Mesenteric fat pad (tissue), 1 donor: ENCODE measurements at regions not wholly inside any gene's neighbourhood (a gene's known extent, or its start where the extent isn't known, plus 50 kb on each side); places are given as distances from the start of the nearest gene placed in this dataset.
"Not testable (repeated sequence)": the region's sequence is repeated elsewhere in the genome, so short reads cannot be mapped to it uniquely, and the experiment has no call there.

Experiments used
- DNase-seq: peaks from one replicate; pipeline ENCODE4 v3.0.0-alpha.2; 2020; ENCODE audit warnings: low spot score
- donor health status: DM: yes; HTN: yes; CAD: no.

DNA sequence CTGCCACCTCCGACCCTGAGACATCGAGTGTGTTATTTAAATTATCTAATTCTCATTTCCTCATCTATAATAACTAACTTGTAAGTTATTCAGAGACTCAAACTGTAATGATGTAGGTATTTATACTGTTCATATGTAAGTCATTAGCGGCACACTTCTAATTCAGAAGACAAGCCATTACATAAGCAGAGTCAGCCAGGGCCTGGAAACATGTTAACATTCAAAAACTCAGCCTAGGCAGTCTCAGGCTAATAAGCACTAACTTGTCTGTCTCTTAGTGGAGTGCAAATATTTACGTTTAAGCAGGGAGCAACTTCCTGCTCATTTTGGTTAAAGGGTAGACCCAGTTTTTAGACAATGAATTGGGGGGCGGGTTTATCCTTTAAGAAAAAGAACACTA is 598.4 kb downstream of the ACTL7B start:
- DNase-seq: no peak

DNA sequence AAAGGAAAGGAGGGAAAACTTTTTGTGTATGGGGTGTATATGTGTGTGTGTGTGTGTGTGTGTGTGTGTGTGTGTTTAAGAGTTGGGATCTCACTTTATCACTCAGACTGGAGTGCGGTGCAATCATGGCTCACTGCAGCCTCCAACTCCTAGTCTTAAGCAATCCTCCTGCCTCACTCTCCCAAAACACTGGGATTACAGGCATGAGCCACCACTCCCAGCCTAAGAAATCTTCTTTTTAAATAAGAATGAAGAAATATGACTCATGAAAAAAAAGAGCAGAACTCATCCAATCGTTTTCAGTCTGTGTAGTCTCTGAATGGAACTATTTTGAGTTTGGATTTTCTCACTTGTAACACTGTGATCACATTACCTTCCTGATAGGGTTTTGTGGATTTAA is 601.5 kb downstream of the ACTL7B start:
- no peak for DNase-seq

DNA sequence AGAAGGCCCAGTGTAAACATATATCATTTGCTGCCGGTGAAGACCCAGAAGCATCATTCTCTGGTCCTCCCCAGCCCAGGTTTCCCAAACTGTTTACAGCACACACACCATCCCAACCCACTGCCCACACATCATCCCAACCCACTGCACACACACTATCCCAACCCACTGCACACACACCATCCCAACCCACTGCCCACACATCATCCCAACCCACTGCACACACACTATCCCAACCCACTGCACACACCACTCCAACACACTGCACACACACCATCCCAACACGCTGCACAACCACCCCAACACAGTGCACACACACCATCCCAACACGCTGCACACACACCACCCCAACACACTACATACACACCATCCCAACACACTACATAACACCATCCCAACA is 608.4 kb downstream of the ACTL7B start:
- DNase-seq: not testable (repeated sequence)

DNA sequence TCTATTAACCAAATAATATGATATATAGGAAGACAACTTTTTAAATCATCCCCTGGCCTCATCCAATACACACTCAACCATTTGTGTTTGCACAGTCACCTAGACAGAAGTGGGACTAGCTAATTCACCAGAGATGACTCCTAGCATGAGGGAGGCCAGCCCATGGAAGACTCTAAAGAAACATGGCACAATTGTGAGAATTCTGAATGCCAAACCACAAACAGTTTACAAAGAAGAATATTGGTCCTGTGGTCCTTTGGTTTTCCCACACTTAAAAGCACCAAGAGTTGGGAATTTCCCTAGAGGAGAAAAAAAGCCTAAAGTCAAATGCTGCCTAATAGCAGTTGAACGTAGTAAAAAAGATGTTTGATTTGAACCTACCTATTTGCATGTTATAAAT is 609.9 kb downstream of the ACTL7B start:
- no peak for DNase-seq

DNA sequence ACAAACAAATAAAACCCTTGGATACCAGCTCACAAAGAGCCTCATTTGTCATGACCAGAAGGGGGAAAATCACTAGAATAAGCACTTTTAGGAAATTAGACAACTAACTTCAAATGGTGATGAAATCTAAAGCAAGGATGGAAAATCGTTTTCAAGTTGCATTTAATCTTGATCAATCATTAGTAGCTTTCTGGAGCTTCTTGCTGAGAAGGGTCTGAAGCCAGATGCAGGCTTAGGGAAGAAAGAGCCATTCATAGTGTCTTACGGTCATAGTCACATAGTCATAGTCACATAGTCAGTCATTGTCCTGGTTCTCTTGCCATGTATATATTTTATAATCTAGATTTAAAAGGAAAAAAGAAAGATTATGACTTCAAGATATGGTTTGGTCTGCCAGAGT is 610.5 kb downstream of the ACTL7B start:
- no peak for DNase-seq

DNA sequence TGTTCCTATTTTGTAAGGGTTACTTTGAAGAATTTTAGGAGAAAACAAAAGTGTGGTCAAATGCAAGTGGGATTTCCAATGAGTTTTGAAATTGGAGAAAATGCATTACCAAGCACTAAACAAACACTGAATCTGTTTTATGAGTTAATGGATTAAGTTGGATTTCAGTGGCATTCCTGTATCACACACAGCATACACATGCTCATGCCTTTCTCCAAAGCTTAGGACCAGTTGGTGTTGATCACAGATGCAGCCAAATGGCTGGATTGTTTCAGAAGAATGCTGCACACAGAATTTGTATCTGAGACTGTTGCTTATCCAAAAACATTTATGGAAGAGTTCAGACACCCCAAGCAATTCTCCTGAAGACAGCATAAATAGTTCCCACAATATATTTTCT is 611.1 kb downstream of the ACTL7B start:
- no peak for DNase-seq

DNA sequence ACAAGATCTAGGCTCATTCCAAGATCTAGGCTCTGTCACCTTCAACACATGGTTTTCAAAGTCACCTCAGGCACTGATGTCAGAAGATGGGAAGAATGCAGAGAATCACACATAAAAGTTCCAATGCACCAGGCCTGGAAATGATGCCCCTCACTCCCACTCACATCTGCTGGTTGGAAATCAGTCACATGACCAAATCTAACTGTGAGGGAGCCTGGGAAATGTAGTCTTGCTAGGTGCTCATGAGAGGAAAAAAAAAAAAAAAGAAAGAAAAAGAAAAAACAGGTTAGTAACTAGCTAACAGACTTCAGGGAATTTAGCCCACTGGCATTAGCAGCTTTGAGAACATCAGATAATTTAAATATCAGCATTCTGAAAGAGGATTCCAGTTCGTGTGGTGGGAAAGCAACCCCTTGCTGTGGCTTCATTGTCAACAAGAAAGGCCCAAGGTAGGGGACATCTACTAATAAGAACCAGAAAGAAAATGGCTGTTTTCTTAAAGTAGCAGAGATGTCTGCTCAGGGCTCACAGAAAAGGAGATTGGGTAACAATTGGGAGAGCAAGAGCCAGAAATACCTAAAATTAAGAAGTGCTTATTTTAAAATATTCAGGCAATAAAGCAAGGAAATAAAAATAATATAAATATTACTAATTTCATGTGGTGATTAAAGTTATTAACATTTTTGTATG is 614.3 kb downstream of the ACTL7B start:
- no peak for DNase-seq

DNA sequence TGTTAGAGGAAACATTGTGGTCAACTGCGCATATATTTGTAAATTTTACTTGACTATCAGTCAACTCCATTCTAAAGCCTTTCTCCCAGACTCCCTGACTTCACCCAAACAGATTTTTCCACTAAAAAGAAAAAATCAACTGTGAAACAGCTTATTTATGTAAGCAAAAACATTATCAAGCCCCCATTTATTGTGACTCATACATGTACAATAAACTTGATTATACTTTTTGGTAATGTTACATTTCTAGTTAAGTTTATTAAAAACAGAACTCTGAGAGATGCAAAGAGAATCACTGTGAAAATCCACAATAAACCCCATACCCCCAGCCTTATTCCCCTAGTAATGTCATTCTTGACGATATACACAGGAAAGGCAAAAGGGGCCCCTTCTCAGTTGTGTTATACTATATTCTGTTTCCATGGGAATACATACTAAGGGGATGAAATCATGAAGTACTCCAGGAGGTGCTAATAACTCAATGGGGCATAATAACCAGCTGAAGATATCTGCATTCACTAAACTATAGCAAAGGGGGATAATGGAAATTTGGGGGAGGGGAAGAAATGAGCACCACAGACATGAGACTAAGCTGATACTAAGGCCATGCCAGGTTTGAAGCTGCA is 616.0 kb downstream of the ACTL7B start:
- no peak for DNase-seq

DNA sequence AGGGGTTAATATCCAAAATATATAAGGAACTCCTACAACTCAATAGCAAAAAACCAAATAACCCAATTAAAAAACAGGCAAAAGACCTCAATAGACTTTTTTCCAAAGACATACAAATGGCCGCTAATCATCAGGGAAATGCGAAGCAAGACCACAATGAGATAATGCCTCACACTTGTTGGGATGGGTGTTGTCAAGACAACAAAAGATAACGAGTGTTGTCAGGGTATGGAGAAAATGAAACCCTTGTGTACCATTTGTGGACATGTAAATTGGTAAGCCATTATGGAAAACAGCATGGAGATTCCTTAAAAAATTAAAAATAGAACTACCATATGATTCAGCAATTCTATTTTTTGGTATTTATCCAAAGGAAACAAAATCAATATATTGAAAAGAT is 620.2 kb downstream of the ACTL7B start:
- DNase-seq: no peak

DNA sequence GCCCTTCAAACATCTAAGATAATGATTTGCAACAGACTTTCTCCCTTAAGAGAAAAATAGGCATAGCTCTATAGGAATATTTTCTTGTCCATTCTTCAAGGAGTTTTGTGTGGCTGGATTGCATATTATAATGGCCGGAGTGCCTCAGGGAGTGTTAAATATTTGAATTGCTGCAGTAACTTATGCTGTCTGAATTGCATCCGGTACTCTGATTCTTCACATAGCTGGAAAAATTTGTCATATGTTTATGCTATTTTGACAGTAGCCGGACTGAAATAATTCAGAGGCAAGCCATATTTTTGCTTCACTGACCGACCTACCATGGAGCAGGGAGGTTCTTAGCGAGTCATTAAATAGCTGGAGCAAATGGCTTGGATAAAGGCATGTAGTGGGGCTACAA is 621.0 kb downstream of the ACTL7B start:
- no peak for DNase-seq

DNA sequence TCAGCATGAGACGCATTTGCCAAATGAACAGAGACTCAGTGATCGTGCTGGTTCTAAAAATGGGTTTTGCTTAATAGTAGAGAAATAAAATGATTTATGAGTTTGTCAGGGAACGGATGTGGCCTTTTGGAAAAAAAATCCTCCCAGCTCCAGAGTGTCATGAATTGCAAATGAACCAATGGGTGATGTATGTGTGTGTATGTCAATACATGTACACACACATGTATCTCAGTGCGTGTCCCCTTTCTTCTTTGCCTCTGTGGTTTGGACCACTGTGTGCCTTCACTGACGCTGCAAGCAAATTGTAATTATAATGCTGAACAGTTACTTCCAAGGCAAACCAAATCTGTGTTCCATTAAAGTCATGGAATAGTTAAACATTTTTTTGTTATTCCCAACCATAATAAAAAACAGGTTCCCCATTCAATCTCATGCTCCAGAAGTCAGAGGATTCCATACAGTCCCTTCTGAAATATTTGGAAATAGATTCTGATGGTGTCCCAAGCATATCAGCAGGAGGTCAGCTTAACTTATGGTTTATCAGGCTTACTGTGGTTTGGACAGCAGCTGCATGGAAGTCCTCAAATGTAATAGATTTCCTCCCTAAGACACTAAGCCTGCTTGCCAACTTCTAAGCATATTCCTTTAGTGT is 630.5 kb downstream of the ACTL7B start:
- DNase-seq: no peak

DNA sequence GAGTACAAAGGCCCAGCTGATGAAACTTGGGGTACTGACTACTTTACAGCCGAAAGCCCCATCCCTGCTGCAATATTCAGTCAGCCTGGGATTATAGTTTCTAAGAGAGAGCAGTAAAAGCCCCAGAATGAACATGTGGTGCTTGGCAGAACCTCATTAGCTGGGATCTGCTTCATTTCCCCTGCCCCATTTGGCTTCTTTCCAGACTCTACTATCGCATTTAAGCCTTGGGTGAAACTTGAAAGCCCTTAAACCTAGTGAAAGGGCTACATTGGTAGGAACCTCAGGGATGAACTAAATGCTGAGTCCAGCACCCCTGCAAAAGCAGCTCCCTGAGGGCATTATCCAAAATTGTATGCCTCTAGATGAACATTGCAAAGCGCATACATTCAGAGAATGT is 631.1 kb downstream of the ACTL7B start:
- no peak for DNase-seq

DNA sequence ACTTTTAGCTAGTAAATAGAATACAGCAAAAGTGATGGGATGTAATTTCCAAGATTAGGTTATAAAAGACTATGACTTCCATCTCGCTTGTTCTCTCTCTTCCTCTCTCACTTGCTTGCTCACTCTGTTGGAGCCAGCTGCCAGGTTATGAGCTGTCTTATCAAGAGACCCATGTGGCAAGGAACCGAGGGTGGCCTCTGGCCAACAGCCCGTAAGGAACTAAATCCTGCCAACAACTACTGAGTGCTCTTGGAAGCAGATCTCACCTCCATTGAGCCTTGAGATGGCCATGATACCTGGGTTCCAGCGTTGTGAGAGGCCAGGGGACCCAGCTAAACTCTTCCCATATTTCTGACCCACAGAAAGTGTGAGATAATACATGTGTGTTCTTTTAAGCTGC is 636.1 kb downstream of the ACTL7B start:
- DNase-seq: no peak

DNA sequence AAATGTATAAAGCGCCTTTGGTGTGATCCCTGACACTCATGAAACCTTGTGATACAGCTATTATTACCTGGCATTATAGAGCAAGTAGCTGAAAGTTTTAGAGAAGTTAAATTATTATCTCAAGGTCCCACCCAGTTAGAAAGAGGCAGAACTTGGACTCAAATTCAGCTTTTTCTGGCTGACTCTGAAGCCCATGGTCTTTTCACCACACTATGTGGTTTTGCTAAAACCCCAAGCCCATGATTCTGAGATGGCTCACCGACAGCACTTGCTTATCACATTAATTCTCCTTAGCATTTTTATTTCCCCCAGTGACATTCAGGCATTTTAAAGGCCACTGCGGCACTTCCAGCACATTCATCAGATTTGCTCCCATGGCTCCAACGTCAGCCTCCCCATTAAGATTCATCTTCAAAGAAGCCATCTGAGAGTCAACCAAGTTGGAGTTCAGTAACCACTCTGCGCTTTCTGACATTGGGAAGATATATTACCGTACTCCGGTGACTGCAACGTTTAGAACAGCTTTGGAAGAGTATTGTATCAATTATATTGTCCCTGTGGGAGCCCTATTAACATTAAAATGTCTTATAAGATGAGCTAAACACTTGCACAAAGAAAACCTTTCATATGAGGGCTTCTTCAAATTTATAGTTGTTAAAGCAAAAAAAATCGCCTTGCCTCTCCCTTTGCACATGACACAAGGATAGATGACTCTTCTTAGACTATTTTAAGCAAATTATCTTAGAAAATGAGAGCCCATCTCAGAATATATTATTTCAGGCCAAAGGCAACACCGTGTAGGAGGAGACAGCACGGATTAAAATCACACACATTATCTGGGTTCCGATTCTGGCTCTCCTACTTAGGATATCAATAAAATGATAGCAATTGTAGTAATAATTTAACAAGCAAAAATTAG is 638.1 kb downstream of the ACTL7B start:
- DNase-seq: no peak

DNA sequence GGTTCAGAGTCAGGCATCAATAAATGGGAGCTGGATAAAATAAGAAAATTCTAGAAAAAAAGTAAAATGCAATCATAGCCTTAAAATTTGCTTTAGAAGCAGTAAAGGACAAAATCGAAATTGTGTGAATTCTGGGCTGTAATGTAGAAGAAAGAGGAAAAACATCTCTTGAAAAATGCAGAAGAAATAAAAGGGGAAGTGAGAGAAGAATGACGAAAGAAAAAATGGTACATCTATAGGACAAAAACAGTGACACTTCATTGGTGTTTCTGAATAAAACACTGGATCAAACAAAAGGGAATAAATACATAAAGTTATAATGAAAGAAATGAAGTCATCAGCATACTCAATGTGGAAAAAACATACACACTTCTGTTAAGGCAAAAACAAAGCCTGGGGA is 642.3 kb downstream of the ACTL7B start:
- DNase-seq: no peak

DNA sequence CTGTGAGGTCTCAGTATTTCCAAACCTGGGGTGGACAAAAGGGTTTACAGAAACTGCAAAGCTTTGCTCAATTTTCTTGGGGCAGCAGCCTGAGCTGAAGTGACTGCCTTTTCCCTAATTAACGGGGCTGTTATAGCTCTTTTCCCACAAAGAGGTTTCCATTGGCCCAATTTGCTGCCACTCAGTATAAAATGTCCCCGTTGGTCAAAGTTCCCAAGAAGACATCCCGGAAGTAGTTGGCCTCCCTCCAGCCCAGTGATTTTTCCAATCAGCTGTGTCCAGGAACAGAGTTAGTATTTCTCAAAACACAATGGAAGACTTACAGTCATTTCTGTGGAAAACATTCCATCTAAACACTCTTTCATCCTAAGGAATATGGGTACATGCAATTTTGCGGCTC is 643.6 kb downstream of the ACTL7B start:
- DNase-seq: no peak

DNA sequence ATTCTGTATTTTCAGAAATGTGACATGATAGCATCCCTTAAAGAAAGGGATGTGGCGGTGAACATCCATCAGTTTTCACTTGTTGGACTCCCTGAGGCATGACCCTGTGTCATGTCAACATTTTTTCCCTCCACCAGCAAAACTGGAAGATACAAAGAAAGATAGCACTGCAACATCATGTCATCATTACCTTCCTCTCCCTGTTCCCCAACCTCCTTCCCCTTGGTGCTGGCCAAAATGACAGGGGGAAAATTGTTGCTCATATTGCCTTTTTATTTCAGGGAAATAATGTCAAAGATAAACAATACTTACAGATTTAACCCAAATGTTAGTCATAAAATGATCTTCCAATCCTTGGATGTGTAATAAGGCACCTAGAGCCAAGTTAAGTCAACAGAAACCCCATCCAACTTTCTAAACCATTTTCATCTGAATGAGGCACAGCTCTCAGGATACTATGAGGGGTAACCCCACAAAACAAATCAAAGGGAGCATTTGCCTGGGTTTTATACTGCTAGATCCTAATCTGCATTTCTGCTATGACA is 644.3 kb downstream of the ACTL7B start:
- DNase-seq: no peak

DNA sequence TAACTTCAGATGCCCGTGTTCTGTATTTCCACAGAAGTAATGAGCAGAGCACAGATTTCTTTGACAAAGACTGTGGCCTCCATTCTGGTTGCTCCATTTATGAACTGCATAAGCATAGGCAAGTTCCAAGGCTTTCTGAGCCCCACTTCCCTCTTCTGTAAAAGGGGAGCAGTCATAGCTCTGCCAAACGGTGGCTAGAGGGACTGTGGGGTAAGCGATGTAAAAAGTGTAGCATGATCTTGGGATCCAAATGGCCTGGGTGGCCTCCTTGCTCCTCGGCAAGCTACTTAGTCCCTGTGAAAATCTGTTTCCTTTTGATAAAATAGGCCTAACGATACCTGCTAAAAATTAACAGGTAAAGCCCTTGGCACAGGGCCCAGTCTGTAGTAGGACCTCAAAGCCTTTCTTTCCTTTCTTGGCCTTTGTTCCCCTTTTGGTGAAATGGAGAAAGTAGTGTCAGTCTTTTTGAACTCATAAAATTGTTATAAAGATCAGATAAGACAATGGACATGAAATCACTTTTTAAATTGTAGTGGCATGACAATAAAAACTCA is 646.6 kb downstream of the ACTL7B start:
- no peak for DNase-seq

DNA sequence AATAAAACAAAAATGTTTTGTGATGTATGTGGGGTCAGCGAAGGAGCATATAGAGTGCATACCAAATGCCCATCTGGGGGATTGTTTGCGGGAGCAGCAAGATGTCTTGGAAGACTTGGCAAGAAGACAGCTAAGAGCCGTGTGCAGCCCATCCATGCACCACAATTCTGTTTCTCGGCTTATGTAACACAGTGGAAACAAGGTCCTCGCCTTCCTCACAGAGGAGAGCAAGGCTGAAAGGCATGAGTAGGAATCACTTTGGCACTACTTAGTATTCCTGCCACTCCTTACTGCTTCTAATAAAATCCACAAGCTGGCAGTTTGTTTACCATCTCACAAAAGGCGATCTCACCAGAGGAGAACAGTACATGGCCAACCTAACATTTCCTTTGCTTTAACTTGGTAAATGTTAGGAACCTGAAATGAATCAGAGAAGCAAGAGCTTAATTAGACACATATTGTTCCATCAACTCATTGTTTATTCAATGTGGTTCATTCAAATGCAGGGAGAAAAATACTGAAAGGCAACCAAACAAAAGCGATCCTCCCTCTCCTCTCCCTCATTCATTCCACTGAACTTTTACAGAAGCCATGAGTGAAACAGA is 648.1 kb downstream of the ACTL7B start:
- no peak for DNase-seq

DNA sequence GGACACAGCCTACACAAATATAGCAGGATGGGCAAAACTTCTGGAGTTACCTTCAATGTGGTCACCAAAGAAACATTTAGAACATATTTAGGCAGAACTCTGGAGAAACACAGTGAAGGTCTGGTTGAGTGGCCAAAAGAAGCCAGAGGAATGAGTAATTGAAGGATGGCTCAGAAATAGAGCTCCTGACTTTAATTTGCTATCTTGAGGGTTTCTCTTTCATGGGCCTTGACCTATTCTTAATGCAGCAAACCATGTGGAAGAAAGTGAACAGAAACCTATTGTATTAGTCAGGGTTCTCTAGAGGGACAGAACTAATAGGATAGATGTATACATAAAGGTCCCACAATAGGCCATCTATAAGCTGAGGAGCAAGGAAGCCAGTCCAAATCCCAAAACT is 650.5 kb downstream of the ACTL7B start:
- DNase-seq: no peak

DNA sequence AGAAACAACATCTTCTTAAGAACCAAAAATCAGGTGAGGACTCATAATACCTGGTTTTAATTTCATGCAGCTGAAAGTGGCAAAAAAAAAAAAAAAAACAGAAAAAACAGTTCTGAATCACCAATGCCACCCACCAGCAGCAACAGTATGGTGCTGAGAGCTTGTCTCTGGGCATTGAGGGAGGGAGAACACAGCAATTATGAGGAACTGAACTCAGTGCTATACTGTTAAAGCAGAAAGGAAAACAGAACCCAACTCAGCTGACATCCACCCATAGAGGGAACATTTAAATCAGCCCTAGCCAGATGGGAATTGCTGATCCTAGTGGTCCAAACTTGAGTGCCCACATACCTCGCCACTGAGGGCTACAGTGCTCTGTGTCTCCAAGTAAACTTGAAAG is 657.9 kb downstream of the ACTL7B start:
- DNase-seq: no peak
